ENCODE measurements at regions not wholly inside any gene's neighbourhood (a gene's known extent, or its start where the extent isn't known, plus 50 kb on each side); places are given as distances from the start of the nearest gene placed in this dataset.

DNA sequence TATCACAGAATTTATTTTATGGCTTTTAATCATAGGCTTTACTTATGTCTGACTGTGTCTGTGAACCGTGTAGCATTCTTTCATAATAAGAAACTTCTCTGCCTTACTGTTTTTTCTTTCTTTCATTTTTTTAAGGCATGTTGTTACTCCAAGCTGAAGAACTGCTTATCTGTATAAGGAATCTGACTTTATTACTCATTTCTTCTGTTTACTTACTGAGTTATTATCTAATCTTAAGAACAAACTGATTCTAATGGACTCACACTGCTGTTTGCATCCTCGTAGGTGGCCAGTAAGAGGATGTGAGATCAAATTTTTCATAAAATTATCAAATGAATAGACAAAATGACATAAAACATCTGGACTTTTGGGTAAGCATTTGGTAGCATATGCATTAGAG is 54.7 kb upstream of the DNAJC1 start:
- TF ChIP-seq, protein P1, sequence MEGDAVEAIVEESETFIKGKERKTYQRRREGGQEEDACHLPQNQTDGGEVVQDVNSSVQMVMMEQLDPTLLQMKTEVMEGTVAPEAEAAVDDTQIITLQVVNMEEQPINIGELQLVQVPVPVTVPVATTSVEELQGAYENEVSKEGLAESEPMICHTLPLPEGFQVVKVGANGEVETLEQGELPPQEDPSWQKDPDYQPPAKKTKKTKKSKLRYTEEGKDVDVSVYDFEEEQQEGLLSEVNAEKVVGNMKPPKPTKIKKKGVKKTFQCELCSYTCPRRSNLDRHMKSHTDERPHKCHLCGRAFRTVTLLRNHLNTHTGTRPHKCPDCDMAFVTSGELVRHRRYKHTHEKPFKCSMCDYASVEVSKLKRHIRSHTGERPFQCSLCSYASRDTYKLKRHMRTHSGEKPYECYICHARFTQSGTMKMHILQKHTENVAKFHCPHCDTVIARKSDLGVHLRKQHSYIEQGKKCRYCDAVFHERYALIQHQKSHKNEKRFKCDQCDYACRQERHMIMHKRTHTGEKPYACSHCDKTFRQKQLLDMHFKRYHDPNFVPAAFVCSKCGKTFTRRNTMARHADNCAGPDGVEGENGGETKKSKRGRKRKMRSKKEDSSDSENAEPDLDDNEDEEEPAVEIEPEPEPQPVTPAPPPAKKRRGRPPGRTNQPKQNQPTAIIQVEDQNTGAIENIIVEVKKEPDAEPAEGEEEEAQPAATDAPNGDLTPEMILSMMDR (IDR thresholded peaks at IDR 0.05; ENCODE audit: borderline replicate concordance, insufficient read depth, low read depth, low read length), result no peak

DNA sequence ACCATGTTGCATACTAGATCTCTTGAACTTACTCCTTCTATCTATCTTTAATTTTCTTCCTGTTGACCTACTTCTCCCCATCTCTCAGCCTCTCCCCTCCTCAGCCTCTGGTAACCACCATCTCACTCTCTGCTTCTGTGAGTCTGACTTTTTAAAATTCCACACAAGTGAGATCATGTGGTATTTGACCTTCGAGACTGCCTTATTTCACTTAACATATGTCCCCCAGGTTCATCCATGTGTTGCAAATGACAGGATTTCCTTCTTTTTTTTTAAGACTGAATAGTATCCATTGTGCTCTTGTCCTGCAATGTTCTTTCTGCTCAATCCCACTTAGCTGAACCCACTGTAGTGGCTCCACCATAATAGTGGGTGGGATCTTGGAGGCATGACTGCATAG is 51.4 kb upstream of the DNAJC1 start:
- TF ChIP-seq, protein P1 (IDR thresholded peaks at IDR 0.05; ENCODE audit: borderline replicate concordance, insufficient read depth, low read depth, low read length), result no peak
- no peak overlapping the region for H3K4me3 ChIP-seq (ENCODE audit: low read depth, low read length)

More for the DNA sequence above, 54.7 kb upstream of the DNAJC1 start:
- no peak overlapping the region for H3K4me3 ChIP-seq (ENCODE audit: low read depth, low read length)
